K562 (cell line): ENCODE measurements at regions not wholly inside any gene's neighbourhood (a gene's known extent, or its start where the extent isn't known, plus 50 kb on each side); places are given as distances from the start of the nearest gene placed in this dataset.

ENCODE experiments used
- BRCA1 ChIP-seq, 2 experiments: fragments of 450-650 bp in 1 of 2; sonication (generic) in 1 of 2; formaldehyde crosslinking in 1 of 2; IDR thresholded peaks; 2 replicates each; pipeline versions ENCODE4 v1.5.0 to v1.6.1; 2017 to 2020; ENCODE audit warnings: mild to moderate bottlenecking in 1 of 2, missing genetic modification reagents in 1 of 2
- CEBPB ChIP-seq: fragments of 450-650 bp; IDR thresholded peaks from 2 replicates; pipeline ENCODE4 v1.6.1; 2016; ENCODE audit warnings: missing genetic modification characterization, missing compliant biosample characterization
- EP300 ChIP-seq: IDR thresholded peaks from 2 replicates; pipeline ENCODE4 v1.6.1; 2012; ENCODE audit warnings: low read length, improper control_type of control experiment
- MYC ChIP-seq, 2 experiments: fragments of 250-450 bp in 1 of 2; sonication (Bioruptor Pico) in 1 of 2; IDR thresholded peaks; 2 replicates each; pipeline versions ENCODE4 v1.5.1 to v1.6.1; 2012 to 2021; ENCODE audit warnings: low read depth in 2 of 2, borderline replicate concordance in 1 of 2, improper control_type of control experiment in 1 of 2, low read length in 1 of 2, mild to moderate bottlenecking in 1 of 2, moderate library complexity in 1 of 2
- NCOR1 ChIP-seq: fragments of 450-650 bp; IDR thresholded peaks from 2 replicates; pipeline ENCODE4 v1.6.1; 2016; ENCODE audit warnings: mild to moderate bottlenecking, moderate library complexity
- TF ChIP-seq, protein P1 (sequence below), 3 experiments: IDR thresholded peaks in 2 of 3; conservative IDR thresholded peaks in 1 of 3; 2 replicates each; pipeline ENCODE4 v1.5.1; 2011 to 2012; ENCODE audit warnings: low read length in 3 of 3, mild to moderate bottlenecking in 3 of 3, control low read depth in 2 of 3, improper control_type of control experiment in 1 of 3, inconsistent platforms in 1 of 3, low read depth in 1 of 3, mixed read lengths in 1 of 3, moderate library complexity in 1 of 3; ENCODE audit not compliant: insufficient read depth in 2 of 3
- TF ChIP-seq, protein P2 (sequence below): sonication (generic); formaldehyde crosslinking; IDR thresholded peaks from 2 replicates; pipeline ENCODE4 v1.4.0; 2020; ENCODE audit warnings: mild to moderate bottlenecking, missing genetic modification reagents
- TF ChIP-seq, protein P3 (sequence below): sonication (generic); formaldehyde crosslinking; IDR thresholded peaks from 2 replicates; pipeline ENCODE4 v1.8.0; 2023; ENCODE audit warnings: mild to moderate bottlenecking, missing genetic modification reagents

DNA sequence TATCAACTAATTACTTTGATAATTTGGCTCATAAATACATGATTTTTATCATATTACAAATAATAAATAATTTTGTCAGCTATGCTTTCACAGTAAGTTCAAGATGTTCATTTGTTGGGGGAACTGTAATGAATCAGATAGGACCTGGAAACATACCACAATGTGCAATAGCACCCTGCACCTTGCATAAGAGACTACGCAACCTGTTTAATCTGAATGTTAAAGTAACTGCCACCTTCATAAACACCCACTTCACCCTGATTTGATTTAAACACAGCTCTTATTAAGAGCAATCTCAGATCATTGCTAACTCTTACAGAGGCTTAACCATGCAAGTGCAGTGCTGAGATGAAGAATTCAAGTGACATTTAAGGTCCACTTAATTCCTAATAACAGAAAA is 69.1 kb upstream of the GABRA1 start:
- TF ChIP-seq, protein P1, sequence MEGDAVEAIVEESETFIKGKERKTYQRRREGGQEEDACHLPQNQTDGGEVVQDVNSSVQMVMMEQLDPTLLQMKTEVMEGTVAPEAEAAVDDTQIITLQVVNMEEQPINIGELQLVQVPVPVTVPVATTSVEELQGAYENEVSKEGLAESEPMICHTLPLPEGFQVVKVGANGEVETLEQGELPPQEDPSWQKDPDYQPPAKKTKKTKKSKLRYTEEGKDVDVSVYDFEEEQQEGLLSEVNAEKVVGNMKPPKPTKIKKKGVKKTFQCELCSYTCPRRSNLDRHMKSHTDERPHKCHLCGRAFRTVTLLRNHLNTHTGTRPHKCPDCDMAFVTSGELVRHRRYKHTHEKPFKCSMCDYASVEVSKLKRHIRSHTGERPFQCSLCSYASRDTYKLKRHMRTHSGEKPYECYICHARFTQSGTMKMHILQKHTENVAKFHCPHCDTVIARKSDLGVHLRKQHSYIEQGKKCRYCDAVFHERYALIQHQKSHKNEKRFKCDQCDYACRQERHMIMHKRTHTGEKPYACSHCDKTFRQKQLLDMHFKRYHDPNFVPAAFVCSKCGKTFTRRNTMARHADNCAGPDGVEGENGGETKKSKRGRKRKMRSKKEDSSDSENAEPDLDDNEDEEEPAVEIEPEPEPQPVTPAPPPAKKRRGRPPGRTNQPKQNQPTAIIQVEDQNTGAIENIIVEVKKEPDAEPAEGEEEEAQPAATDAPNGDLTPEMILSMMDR (IDR thresholded peaks at IDR 0.05 in 2 of 3, conservative IDR thresholded peaks at IDR 0.05 in 1 of 3; ENCODE audit: insufficient read depth in 2 of 3, low read depth in 1 of 3, low read length in 3 of 3): no peak
- TF ChIP-seq MYC (IDR thresholded peaks at IDR 0.05; ENCODE audit: low read depth, low read length) (no peak), MYC (CRISPR knock-in tag; IDR thresholded peaks at IDR 0.05; ENCODE audit: borderline replicate concordance, low read depth) (no peak), BRCA1 (IDR thresholded peaks at IDR 0.05) (no peak), BRCA1 (CRISPR knock-in tag; IDR thresholded peaks at IDR 0.05) (no peak), CEBPB (tag) (no peak), EP300 (no peak), NCOR1 (no peak)
- TF ChIP-seq, protein P2, sequence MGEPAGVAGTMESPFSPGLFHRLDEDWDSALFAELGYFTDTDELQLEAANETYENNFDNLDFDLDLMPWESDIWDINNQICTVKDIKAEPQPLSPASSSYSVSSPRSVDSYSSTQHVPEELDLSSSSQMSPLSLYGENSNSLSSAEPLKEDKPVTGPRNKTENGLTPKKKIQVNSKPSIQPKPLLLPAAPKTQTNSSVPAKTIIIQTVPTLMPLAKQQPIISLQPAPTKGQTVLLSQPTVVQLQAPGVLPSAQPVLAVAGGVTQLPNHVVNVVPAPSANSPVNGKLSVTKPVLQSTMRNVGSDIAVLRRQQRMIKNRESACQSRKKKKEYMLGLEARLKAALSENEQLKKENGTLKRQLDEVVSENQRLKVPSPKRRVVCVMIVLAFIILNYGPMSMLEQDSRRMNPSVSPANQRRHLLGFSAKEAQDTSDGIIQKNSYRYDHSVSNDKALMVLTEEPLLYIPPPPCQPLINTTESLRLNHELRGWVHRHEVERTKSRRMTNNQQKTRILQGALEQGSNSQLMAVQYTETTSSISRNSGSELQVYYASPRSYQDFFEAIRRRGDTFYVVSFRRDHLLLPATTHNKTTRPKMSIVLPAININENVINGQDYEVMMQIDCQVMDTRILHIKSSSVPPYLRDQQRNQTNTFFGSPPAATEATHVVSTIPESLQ (CRISPR knock-in tag): no peak
- TF ChIP-seq, protein P3, sequence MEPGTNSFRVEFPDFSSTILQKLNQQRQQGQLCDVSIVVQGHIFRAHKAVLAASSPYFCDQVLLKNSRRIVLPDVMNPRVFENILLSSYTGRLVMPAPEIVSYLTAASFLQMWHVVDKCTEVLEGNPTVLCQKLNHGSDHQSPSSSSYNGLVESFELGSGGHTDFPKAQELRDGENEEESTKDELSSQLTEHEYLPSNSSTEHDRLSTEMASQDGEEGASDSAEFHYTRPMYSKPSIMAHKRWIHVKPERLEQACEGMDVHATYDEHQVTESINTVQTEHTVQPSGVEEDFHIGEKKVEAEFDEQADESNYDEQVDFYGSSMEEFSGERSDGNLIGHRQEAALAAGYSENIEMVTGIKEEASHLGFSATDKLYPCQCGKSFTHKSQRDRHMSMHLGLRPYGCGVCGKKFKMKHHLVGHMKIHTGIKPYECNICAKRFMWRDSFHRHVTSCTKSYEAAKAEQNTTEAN: no peak
